SK-N-SH (cell line): ENCODE measurements at regions not wholly inside any gene's neighbourhood (a gene's known extent, or its start where the extent isn't known, plus 50 kb on each side); places are given as distances from the start of the nearest gene placed in this dataset.

Source experiments
- CTCF ChIA-PET: fragments of 300-600, 350-600 bp; formaldehyde crosslinking; extraction: SDS; loops from one replicate; lab custom pipeline; 2021; lab: Yijun Ruan, JAX
- POLR2A ChIA-PET: fragments of 350-600 bp; sonication (Branson Sonifier 250); formaldehyde crosslinking; extraction: SDS; loops from one replicate; lab custom pipeline; 2020; ENCODE audit warnings: antibody characterized with exemption, inconsistent platforms; lab: Yijun Ruan, JAX
- DNase-seq: peaks from one replicate; pipeline ENCODE4 v3.0.0; 2012
- H2AFZ ChIP-seq: fragments of 200-600 bp; sonication (generic); 2 replicates; pipeline ENCODE4 v1.8.1; 2016; ENCODE audit warnings: antibody characterized with exemption, mild to moderate bottlenecking, low read depth
- H3F3A ChIP-seq: fragments of 200-600 bp; sonication (generic); replicated peaks from 2 replicates; pipeline ENCODE3; 2016; ENCODE audit warnings: antibody characterized with exemption, mild to moderate bottlenecking; ENCODE audit not compliant: insufficient read depth
- H3K27ac ChIP-seq, 2 experiments: fragments of 200-500 bp in 1 of 2; fragments of 200-600 bp in 1 of 2; sonication (Bioruptor generic) in 1 of 2; sonication (generic), shearing (Covaris generic) in 1 of 2; 2 replicates each; pipeline versions ENCODE4 v1.5.1 to v1.6.1; 2014 to 2016; ENCODE audit warnings: low read depth in 2 of 2, inconsistent platforms in 1 of 2, low read length in 1 of 2, mild to moderate bottlenecking in 1 of 2, mixed read lengths in 1 of 2
- H3K27me3 ChIP-seq: fragments of 200-600 bp; sonication (generic), shearing (Covaris generic); 2 replicates; pipeline ENCODE4 v1.6.1; 2016; ENCODE audit warnings: mixed run types; ENCODE audit not compliant: insufficient read depth
- H3K36me3 ChIP-seq, 2 experiments: fragments of 200-500 bp in 1 of 2; fragments of 200-600 bp in 1 of 2; sonication (Bioruptor generic) in 1 of 2; sonication (generic) in 1 of 2; replicated peaks in 1 of 2; 2 replicates each; pipeline versions ENCODE3 to v1.5.1; 2014 to 2016; ENCODE audit warnings: low read length in 1 of 2, mild to moderate bottlenecking in 1 of 2; ENCODE audit not compliant: insufficient read depth in 2 of 2, control insufficient read depth in 1 of 2
- H3K4me1 ChIP-seq, 2 experiments: fragments of 200-500 bp in 1 of 2; fragments of 200-600 bp in 1 of 2; sonication (Bioruptor generic) in 1 of 2; sonication (generic), shearing (Covaris generic) in 1 of 2; 2 replicates each; pipeline versions ENCODE4 v1.5.1 to v1.6.1; 2014 to 2016; ENCODE audit warnings: low read depth in 1 of 2, low read length in 1 of 2, mixed run types in 1 of 2; ENCODE audit not compliant: insufficient read depth in 2 of 2, control insufficient read depth in 1 of 2
- H3K4me2 ChIP-seq: fragments of 200-600 bp; sonication (generic), shearing (Covaris generic); 2 replicates; pipeline ENCODE4 v1.6.1; 2017; ENCODE audit warnings: mixed run types
- H3K4me3 ChIP-seq, 2 experiments: fragments of 200-500 bp in 1 of 2; fragments of 200-600 bp in 1 of 2; sonication (Bioruptor generic) in 1 of 2; sonication (generic), shearing (Covaris generic) in 1 of 2; 2 replicates each; pipeline versions ENCODE4 v1.5.1 to v1.8.1; 2014 to 2016; ENCODE audit warnings: low read depth in 2 of 2, inconsistent platforms in 1 of 2, low read length in 1 of 2, mild to moderate bottlenecking in 1 of 2, mixed read lengths in 1 of 2, moderate library complexity in 1 of 2
- H3K79me2 ChIP-seq: fragments of 200-600 bp; sonication (generic); 2 replicates; pipeline ENCODE4 v1.8.1; 2017; ENCODE audit warnings: mild to moderate bottlenecking; ENCODE audit not compliant: insufficient read depth
- H3K9ac ChIP-seq: fragments of 200-600 bp; sonication (generic); 2 replicates; pipeline ENCODE4 v1.6.1; 2017; ENCODE audit warnings: mixed run types
- H3K9me2 ChIP-seq: fragments of 200-600 bp; sonication (generic); 2 replicates; pipeline ENCODE4 v1.6.1; 2017; ENCODE audit warnings: mixed run types
- H3K9me3 ChIP-seq: fragments of 200-600 bp; sonication (generic); 2 replicates; pipeline ENCODE4 v1.6.1; 2017; ENCODE audit warnings: mixed run types, mild to moderate bottlenecking, moderate library complexity
- H4K20me1 ChIP-seq: fragments of 200-600 bp; sonication (generic); 2 replicates; pipeline ENCODE4 v1.6.1; 2017; ENCODE audit warnings: mild to moderate bottlenecking, mixed run types; ENCODE audit not compliant: insufficient read depth
- CHD2 ChIP-seq: fragments of 150-350 bp; IDR thresholded peaks from 2 replicates; pipeline ENCODE4 v1.6.1; 2018; ENCODE audit warnings: low read length; ENCODE audit not compliant: partially characterized antibody
- CTCF ChIP-seq: fragments of 200-600 bp; sonication (generic); IDR thresholded peaks from 2 replicates; pipeline ENCODE4 v1.6.1; 2017; ENCODE audit warnings: antibody characterized with exemption, mild to moderate bottlenecking, moderate library complexity
- ELF1 ChIP-seq: IDR thresholded peaks from 2 replicates; pipeline ENCODE4 v1.4.0; 2012
- EP300 ChIP-seq, 2 experiments: IDR thresholded peaks; 2 replicates each; pipeline versions ENCODE4 v1.4.0 to v1.6.1; 2012; ENCODE audit warnings: borderline replicate concordance in 1 of 2, low read depth in 1 of 2, low read length in 1 of 2
- EZH2phosphoT487 ChIP-seq: fragments of 200-600 bp; sonication (generic); IDR thresholded peaks from 2 replicates; pipeline ENCODE4 v1.6.1; 2017; ENCODE audit warnings: low read depth, mixed run types, mild to moderate bottlenecking, antibody characterized with exemption, moderate library complexity, borderline replicate concordance
- FOSL2 ChIP-seq: IDR thresholded peaks from 2 replicates; pipeline ENCODE4 v1.4.0; 2012; ENCODE audit warnings: low read depth, mild to moderate bottlenecking, moderate library complexity, borderline replicate concordance
- GABPA ChIP-seq: IDR thresholded peaks from 2 replicates; pipeline ENCODE4 v1.4.0; 2012; ENCODE audit warnings: low read depth, mild to moderate bottlenecking
- GATA2 ChIP-seq: sonication (generic); formaldehyde crosslinking; IDR thresholded peaks from 2 replicates; pipeline ENCODE4 v1.5.0; 2020; ENCODE audit warnings: mild to moderate bottlenecking, missing genetic modification reagents
- IRF3 ChIP-seq: fragments of 150-350 bp; IDR thresholded peaks from 2 replicates; pipeline ENCODE4 v1.6.1; 2016; ENCODE audit warnings: mild to moderate bottlenecking, low read depth, low read length
- MEF2A ChIP-seq: IDR thresholded peaks from 2 replicates; pipeline ENCODE4 v1.4.0; 2012; ENCODE audit warnings: low read depth, borderline replicate concordance
- MXI1 ChIP-seq: IDR thresholded peaks from 2 replicates; pipeline ENCODE4 v1.6.1; 2012; ENCODE audit warnings: mild to moderate bottlenecking, low read depth, low read length, improper control_type of control experiment
- NRF1 ChIP-seq: IDR thresholded peaks from 2 replicates; pipeline ENCODE4 v1.6.1; 2012; ENCODE audit warnings: low read depth, mild to moderate bottlenecking, low read length
- PBX3 ChIP-seq: IDR thresholded peaks from 2 replicates; pipeline ENCODE4; 2012
- RAD21 ChIP-seq: IDR thresholded peaks from 2 replicates; pipeline ENCODE4 v1.6.1; 2012; ENCODE audit warnings: mild to moderate bottlenecking, low read length
- RCOR1 ChIP-seq: fragments of 150-350 bp; IDR thresholded peaks from 2 replicates; pipeline ENCODE4 v1.6.1; 2017; ENCODE audit warnings: antibody characterized with exemption, low read length
- REST ChIP-seq: IDR thresholded peaks from 2 replicates; pipeline ENCODE4 v1.6.1; 2012; ENCODE audit warnings: mild to moderate bottlenecking, low read depth, low read length, moderate library complexity
- RXRA ChIP-seq: IDR thresholded peaks from 2 replicates; pipeline ENCODE4 v1.4.0; 2012; ENCODE audit warnings: low read depth, mild to moderate bottlenecking, borderline replicate concordance
- TAF1 ChIP-seq: IDR thresholded peaks from 2 replicates; pipeline ENCODE4 v1.6.1; 2012; ENCODE audit warnings: low read depth, mild to moderate bottlenecking, low read length, moderate library complexity, borderline replicate concordance
- USF1 ChIP-seq: IDR thresholded peaks from 2 replicates; pipeline ENCODE4 v1.4.0; 2012; ENCODE audit warnings: low read depth, borderline replicate concordance
- WGBS: methylation state at CpG from one replicate; pipeline ENCODE4 v1.1.6; 2017; ENCODE audit warnings: low lambda C conversion rate; 5-methylcytosine and 5-hydroxymethylcytosine counted together

GRCh38 chr13:109568339-109568818 is 218.0 kb downstream of the IRS2 start:
- H3F3A ChIP-seq: no peaks in the 10 kb centered on the region
- H4K20me1 ChIP-seq: no peaks in the 10 kb centered on the region
- peak; percentile 33; the same call in 1 of the 2 replicates for TF ChIP-seq RAD21
- TF ChIP-seq EP300 (IDR thresholded peaks at IDR 0.05; ENCODE audit: borderline replicate concordance in 1 of 2, low read depth in 1 of 2, low read length in 1 of 2): peak in 1 of 2 experiments; percentile 54; a peak in 1 of 4 replicates
- TF ChIP-seq RXRA: no peak
- TF ChIP-seq IRF3: no peak
- peak; percentile 55; the same call in 1 of the 2 replicates for TF ChIP-seq RCOR1
- TF ChIP-seq MXI1: no peak
- peak; percentile 14 for TF ChIP-seq CHD2
- TF ChIP-seq GATA2 (CRISPR knock-in tag): peak; percentile 56; the same call in 1 of the 2 replicates
- no peak for TF ChIP-seq MEF2A
- no peak for TF ChIP-seq CTCF
- TF ChIP-seq GABPA: no peak
- H3K27ac ChIP-seq: peak overlapping the region in 1 of 2 experiments; percentile 95; a peak in 2 of 4 replicates
- H3K4me2 ChIP-seq: no peak overlapping the region
- no peak overlapping the region for H3K9ac ChIP-seq
- WGBS: 41% methylated on average over 4 of the region's 4 CpGs
- H2AFZ ChIP-seq: no peak overlapping the region
- no peaks in the 10 kb centered on the region for H3K9me2 ChIP-seq
- H3K27me3 ChIP-seq: no peaks in the 10 kb centered on the region
- DNase-seq: peak; percentile 67
- peaks cover 0 to 21% of the 10 kb centered on the region in 2 experiments; a peak in 2 of 4 replicates for H3K4me1 ChIP-seq
- H3K4me3 ChIP-seq: no peak overlapping the region
- no peaks in the 10 kb centered on the region for H3K36me3 ChIP-seq
- CTCF ChIA-PET: no interaction called here
- H3K9me3 ChIP-seq: no peaks in the 10 kb centered on the region
- POLR2A ChIA-PET: interaction anchor here (0.7 to 1.2 kb wide), 4 partner anchors 206 to 222 kb away, joined by 3 to 4 read pairs (median 3); no protein-coding TSS in a partner anchor
- H3K79me2 ChIP-seq: no peaks in the 10 kb centered on the region

- H3K4me2 ChIP-seq: no peak overlapping the region
- H3K36me3 ChIP-seq: no peaks in the 10 kb centered on the region
- DNase-seq: no peak
- H2AFZ ChIP-seq: no peak overlapping the region
- no peak overlapping the region for H3K9ac ChIP-seq
- peaks cover 0 to 19% of the 10 kb centered on the region in 2 experiments; a peak in 2 of 4 replicates for H3K4me1 ChIP-seq
- no peaks in the 10 kb centered on the region for H4K20me1 ChIP-seq
- no peaks in the 10 kb centered on the region for H3K9me3 ChIP-seq
- no peaks in the 10 kb centered on the region for H3K27me3 ChIP-seq
- ChIA-PET CTCF (interaction anchor here (1.7 kb wide), 1 partner anchor 21 kb away, joined by 4 read pairs; no protein-coding TSS in a partner anchor), POLR2A (interaction anchor here (0.6 to 1.2 kb wide), 2 partner anchors 122 to 207 kb away, joined by 3 read pairs; no protein-coding TSS in a partner anchor)
- H3K79me2 ChIP-seq: no peaks in the 10 kb centered on the region
- WGBS: 98% methylated on average over 2 of the region's 2 CpGs
- H3K4me3 ChIP-seq: no peak overlapping the region
- H3K27ac ChIP-seq: peak overlapping the region in 1 of 2 experiments; percentile 95; a peak in 2 of 4 replicates
- H3K9me2 ChIP-seq: no peaks in the 10 kb centered on the region
- no peaks in the 10 kb centered on the region for H3F3A ChIP-seq
- TF ChIP-seq RXRA: no peak
- TF ChIP-seq PBX3: no peak
- no peak for TF ChIP-seq NRF1
- TF ChIP-seq ELF1: no peak
- no peak for TF ChIP-seq EZH2phosphoT487
- TF ChIP-seq TAF1: no peak
- TF ChIP-seq EP300 (IDR thresholded peaks at IDR 0.05; ENCODE audit: borderline replicate concordance in 1 of 2, low read depth in 1 of 2, low read length in 1 of 2): no peak
- no peak for TF ChIP-seq USF1
- no peak for TF ChIP-seq GABPA
- TF ChIP-seq REST: no peak
- TF ChIP-seq FOSL2: no peak
Measured at GRCh38 chr13:109567315-109567714, 219.1 kb downstream of the IRS2 start.
